T-helper 2 cell (primary cell): ENCODE measurements at regions not wholly inside any gene's neighbourhood (a gene's known extent, or its start where the extent isn't known, plus 50 kb on each side); places are given as distances from the start of the nearest gene placed in this dataset.
"Not testable (repeated sequence)": the region's sequence is repeated elsewhere in the genome, so short reads cannot be mapped to it uniquely, and the experiment has no call there.

ENCODE experiments used
- DNase-seq, 5 experiments: peaks; one replicate each; pipeline versions ENCODE4 v3.0.0 to v3.0.0-alpha.2; 2012 to 2022

DNA sequence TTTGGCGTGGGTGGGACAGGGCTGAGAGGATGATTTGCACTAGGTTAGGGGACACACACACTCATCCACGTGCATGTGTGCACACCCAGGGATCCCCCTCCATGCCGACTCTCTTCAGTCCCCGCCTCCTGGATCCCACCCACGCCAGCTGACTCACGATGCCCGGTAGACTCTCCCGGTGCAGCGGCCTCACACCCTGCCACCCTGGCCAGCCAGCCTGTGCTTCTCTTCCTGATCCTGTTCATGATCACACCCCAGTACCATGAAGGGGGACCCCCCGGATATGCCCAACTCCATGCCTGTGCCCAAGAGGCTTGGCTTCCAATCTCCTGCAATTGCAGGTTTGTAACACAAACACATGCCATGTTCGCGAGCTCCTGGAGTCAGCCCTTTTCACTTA is 157.8 kb upstream of the HDAC4 start:
- DNase-seq, result no peak

DNA sequence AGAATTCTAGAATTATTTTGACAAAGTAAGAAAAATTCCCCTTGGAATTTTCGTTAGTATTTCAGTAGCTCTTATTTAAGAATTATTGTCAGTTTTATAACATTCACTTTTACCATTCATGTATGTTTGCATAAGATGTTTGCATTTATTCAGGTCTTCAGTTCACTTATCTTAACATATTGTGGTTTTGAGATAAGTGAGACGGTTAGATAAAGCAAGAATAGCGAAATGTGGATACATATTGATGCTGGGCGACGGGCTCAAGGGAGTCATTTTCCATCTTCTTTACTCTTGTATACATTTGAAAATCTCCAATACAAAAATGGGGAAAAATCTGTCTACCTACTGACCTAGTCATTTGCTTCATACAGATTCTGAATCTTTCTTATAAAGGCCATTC is 156.7 kb upstream of the HDAC4 start:
- peak in 1 of 5 experiments; percentile 19 for DNase-seq

DNA sequence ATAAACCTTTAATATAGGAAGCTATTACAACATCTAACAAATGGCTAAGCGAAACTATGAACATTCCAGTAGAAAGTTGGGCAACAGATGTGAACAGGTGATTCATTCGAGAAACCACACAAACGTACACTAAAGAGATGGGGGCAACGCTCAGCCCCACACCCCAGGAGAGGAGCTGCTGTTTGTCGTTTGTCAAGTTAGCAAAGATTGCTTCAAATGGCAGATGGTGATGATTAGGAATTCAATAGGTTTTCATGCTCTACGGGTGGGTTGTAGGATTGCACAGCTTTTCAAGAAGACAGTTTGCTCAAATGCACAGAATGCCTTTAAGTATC is 154.7 kb upstream of the HDAC4 start:
- DNase-seq, result no peak

DNA sequence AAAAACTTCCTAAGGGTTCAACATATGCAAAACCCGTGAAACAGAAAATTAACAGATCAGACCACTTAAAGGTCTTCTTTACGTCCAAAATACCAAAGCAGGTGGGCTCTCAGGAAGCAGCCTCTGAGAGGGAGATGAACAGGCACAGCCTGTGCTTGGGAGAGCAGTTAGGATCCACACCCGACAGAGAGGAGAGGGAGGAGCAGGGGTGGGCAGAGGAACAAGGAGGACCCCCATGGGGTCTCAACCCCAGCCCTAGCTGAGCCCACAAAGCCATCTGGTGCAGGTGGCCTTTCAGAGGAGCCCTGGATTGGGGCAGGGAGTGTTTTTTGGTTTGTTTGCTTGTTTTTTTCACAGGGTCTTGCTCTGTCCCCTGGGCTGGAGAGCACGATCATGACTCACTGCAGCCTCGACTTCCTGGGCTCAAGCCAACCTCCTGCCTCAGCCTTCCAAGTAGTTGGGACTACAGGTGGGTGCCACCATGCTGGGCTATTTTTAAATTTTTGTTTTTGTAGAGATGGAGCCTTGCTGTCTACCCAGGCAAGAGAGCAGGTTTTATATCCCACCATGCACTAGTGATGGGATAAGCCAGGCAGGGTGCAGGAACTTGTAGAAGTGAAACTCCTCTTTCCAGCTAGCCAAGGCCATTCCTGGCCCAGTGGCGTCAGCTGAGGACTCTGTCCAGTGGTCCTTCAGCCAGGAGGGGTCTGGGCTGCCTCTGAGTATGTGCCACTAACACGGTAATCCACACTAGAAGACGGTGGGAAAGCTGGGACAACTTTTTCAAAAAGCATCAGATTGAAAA is 154.1 kb upstream of the HDAC4 start:
- DNase-seq, result no peak

DNA sequence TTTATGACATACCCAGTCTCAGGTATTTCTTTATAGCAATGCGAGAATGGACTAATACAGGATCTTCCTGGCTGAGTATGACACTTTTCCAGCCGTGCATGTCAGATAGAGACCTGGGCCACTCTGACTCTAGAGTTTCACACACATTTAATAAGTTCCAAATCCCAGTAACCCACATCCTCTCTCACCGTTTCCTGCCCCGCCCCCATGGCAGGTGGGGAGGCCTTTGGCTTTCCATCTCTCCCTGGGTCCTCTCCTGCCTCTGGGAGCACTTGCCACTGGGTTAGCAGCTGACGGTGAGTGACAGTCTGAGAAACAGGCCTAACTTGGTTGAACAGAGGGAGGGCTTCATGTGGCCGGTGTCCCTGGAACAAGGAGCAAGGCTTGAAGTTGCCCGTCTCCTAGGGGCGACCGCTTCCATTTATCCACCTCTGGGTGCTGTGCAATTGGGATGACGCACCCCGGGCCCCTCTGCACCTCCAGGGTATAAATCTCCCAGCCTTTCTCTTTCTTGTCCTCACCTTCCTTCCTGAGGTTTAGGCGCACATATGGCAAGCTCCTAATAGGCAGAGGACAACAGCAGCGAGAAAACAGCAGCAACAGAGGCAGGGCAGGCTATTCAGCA is 152.7 kb upstream of the HDAC4 start:
- DNase-seq, result no peak

DNA sequence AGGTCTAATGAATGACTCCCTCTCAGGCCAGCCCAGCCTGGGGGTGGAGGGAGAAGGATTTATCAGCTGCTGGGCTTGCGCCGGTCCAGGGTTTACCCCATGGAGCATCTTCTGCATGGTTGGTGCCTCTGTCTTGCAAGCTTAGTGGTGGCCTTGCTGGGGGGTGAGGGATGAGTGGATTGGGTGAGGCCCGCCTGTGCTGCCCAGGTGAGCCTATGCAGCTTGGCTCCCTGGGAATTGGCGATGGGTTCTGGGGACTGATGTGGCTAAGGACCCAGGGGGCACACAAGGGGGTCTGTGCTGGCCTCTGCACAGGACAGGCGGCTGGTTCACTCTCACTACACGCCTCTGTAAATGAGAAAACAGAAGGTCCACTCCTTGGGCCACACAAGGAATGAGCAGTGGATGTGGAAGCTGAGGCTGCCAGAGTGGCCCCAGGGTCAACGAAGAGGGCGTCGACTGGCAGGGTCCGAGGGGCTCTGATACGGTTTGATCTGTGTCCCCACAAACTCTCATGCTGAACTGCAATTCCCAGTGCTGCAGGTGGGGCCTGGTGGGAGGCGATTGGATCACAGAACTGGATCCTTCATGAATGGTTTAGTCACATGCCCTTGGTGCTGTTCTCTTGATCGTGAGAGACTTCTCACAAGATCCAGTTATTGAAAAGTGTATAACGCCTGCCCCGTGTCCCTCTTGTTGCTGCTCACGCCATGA is 151.6 kb upstream of the HDAC4 start:
- no peak for DNase-seq

DNA sequence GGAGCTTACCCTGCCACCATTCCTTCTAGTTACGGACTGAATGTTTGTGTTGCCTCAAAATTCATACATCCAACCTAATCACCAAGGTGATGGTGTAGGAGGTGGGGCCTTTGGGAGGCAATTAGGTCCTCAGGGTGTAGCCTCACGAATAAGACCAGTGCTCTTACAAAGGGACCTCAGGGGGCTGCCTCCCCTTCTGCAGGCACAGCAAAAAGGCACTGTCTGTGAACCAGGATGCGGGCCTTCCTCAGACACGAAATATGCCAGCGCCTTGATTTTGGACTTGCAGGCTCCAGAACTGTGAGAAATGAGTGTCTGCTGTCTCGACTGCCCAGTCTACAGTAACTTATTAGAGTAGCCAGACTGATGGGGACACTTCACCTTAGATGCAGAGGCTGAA is 150.4 kb upstream of the HDAC4 start:
- DNase-seq, result no peak

DNA sequence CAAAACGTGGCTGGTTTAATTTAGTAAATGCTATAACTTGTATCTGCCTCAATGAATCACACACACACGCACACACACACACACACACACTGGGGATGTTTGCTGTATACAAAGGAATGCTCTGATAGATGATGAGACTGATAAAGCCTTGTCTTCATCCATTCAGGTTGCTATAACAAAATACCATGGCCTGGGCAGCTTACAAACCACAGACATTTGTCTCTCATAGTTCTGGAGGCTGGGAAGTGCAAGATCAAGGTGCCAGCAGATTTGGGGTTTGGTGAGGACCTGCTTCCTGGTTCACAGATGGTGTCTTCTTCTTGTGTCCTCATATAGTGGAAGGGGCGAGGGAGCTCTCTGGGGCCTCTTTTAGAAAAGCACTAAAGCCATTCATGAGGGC is 149.5 kb upstream of the HDAC4 start:
- DNase-seq, result no peak

DNA sequence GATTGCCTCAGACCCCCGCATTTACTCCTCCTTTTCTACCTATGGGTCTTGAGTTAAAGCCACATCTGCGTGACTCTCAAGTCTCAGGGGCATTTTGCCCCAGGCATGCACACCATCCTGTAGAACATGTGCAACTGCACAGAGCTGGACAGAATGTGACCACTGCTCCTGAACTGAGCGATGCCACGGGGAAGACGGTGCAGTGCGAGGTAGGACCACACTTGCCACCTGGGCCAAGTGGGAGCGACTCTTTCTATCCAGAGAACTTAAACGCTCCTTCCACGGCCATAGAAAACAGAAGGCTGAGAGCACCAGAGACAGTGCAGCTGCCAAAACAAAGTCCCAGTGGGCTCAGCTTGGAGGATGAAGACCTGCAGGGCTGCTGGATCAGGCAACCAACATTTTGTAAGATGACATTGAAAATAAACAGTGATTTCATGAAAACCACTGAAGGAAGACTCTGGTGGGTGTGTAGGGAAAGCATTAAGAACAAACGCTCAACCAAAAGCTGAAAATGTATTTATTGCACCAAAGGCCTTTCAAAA is 149.0 kb upstream of the HDAC4 start:
- DNase-seq, result no peak

DNA sequence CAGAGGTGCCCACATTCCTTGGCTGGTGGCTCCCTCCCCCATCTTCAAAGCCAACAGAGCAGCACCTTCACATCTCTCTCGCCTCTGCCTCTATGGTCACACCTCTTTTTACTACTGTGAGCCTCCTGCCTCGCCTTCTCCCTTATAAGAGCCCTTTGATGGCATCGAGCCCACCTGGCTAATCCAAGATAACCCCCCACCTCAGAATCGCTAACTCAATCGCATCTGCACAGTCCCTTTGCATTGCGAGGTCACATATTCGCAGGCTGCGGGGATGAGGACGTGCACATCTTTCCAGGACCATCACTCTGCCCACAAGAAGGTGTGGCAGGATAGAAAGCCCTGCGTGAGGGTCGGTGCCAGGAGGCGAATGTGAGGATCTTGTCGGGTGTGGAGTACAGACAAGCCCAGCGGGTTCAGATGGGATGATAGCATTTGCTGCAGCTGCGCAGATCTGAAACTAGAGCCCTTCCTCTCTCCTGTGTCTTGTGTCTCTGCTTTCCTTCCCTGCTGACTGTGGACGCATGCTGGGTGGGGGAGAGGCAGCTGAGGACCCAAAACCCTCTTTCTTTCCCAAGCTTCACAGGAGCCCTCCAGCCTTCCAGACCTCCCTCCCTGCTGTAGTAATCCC is 148.3 kb upstream of the HDAC4 start:
- no peak for DNase-seq

DNA sequence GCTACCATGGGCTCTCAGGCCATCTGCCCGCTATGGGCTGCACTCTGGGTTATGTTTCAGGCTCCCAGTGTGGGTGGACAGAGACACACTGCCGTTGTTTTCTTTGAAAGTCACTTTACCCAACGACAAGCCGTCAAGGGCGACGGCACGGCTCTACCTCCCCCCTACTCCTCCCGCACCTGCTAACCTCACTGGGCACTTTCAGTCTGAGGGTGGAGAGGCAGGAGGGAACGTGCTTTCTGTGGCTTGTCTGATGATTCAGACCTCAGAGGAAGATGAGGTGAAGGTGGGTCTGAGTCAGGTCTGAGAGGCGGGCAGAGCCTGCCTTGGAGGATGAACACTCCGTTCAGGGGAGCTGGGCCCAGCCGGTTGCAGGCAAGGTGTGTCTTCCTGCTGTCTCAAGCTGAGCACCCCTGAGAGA is 147.6 kb upstream of the HDAC4 start:
- peak in 3 of 5 experiments; percentile 53 to 84 (median 61) for DNase-seq

DNA sequence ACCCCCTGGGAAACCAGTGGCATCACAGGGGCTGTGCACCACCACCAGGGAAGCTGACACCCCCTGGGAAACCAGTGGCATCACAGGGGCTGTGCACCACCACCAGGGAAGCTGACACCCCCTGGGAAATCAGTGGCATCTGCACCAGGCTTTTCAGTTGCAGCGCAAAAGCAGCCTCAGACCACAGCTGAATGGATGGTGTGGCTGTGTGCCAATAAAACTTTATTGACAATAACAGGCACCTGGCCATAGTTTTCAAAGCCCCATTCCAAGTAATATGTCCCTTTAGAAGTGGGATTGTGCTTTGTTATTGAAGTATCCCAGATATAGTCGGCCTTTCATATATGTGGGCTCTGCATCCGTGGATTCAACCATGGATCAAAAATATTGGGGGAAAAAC is 146.3 kb upstream of the HDAC4 start:
- not testable (repeated sequence) for DNase-seq

DNA sequence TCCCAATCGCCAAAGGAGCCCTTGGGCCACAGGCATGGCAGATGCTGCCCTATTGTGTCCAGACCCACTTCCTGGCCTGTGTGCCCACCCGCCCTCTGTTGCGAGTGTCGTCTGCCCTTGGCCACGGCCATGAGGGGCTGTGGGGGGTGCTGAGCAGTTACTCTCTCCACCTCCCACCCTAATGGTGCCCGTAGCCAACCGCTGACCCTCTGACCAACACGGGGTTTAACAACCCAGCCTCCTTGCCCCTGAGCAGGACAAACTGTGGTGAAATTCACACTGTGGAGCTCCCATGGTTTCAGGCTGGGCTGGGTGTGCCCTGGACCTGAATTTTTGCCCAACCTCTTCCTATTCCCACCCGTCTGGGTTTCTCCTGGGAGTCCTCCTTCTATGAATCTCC is 145.7 kb upstream of the HDAC4 start:
- no peak for DNase-seq

DNA sequence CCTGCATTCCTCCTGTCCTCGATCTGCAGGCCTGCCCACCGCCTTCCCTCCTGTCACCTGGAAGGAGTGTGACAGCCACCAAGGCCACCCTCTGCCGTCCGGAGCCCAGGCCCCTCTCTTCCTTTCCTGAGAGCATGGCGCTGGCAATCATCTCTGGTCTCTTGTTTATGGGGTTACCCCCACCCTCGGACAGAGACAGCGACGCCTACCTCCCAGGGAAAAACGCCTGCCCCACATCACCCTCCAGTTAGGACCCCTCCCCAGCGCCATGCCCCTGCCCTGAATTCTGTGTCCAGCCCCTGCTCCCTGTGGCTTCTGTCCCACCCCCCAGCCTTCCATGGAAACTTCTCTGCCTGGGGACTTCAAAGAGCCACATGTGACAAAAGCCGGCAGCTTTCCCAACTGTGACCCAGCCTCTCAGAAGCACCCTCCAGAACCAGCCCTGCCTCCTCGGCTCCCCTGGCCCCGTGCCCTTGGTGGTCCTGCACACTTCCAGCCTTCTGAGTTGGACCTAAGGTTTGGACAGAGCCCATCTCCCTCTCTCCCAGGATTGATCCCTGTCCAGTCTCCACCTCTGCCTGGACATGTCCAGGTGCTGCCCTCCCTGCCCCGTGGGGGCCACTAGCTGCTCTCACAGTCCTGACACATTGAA is 145.0 kb upstream of the HDAC4 start:
- DNase-seq, result no peak

DNA sequence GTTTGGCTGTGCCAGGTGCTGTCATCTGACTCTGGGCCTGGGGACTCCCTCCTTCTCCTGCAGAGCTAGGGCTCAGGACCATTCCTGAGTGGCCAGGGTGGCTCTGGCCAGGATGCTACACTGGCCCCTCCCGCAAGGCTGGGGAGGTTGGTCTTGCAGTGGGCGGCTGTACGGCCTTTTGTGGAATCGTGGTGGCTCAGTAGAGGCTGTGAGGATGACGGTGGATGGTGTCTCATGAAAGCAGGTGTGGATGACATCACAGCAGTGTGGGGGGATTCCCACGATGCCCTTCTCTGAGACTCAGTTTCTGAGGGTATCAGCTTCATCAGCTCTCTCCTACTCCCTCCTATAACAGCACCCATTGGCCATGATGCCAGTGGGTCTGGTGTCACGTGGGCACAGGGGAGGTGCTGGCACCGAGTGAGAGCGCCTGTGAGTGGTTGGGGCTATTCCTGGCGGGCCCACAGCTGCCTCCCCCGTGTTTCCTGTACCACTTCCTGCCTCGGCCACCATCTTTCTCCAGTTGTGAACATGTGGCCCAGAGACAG is 144.2 kb upstream of the HDAC4 start:
- peak in 3 of 5 experiments; percentile 9 to 81 (median 60) for DNase-seq

DNA sequence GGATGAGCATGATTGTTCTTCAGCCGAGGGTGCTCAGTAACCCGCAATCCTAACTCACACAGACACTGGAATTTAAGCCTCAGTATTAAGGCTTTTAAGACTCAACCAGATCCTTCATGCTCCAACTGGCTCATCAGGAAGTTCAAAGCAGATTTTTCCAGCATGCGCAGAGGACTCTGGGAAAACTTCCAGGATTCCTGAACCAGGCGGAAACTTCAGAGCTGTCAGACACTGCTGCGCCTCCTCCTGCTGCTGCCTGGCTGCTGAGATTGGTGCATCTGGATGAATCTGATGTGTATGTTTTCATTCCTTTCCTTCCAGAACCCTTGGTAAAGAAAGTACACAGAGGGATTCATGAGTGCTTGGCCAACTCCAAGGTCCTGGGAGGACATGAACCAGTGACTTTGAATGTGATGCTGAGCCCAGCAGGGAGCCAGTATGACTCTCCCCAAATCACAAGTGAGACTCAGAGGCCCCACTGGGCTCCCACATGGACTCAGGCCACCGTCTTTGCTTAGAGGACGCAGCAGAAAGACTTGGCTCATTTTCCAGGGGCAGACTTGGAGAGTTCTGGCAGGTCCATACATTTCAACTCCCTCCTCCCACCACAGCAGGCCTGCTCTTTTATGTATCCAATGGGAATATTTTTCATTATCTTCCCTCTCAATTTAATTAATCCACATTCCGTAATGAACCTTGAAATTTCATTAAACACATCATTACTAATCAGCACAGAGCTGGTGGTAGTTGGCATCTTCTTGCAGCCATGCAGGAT is 143.5 kb upstream of the HDAC4 start:
- DNase-seq, result no peak

DNA sequence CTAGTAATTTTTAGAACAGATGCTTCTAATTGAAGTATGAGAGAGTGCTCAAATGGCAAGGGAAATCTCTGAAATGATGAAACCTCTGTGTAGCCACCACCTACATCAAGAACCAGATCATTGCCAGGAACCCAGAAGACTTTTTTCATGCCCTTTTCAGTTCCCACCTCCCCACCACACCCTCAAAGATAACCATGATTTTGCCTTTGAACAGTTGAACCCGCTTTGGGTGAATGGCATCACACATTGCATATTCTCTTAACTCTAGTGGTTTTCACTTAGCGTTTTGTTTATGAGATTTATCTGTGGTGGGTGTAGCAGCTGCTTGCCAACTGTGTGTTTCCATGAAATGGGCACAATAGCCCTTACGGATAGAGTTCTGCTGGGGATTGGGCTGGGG is 142.9 kb upstream of the HDAC4 start:
- DNase-seq, result peak in 1 of 5 experiments; percentile 43

DNA sequence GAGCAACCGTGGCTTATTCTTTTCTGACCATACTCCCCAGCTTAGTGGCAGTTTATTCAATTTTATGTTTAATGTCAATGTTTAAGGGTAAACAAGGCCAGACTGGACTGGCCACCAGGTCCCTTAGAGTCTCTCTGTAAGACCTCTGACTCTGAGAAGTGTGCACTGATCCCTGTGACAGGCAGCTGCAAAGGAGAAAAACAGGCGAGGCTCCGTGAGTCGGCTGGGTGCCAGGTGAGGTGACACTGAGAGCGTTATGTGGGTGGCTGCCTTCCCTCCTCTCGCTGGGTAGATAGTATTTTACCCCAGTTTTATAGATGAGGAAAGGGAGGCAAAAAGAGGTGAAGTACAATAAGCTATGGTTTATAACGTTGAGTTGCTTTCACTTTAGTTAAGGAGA is 139.4 kb upstream of the HDAC4 start:
- DNase-seq, result no peak

DNA sequence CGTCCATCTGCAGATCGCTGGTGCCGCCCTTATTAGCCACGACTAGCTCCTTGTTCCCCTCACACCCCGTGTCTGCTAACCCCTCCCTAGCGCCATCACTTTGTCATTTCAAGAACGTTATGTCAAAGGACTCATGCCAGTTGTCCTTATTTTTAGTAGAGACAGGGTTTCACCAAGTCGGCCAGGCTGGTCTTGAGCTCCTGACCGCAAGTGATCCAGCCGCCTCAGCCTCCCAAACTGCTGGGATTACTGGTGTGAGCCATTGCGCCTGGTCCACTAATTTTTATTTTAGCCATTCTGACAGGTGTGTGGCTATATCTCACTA is 138.9 kb upstream of the HDAC4 start:
- no peak for DNase-seq

DNA sequence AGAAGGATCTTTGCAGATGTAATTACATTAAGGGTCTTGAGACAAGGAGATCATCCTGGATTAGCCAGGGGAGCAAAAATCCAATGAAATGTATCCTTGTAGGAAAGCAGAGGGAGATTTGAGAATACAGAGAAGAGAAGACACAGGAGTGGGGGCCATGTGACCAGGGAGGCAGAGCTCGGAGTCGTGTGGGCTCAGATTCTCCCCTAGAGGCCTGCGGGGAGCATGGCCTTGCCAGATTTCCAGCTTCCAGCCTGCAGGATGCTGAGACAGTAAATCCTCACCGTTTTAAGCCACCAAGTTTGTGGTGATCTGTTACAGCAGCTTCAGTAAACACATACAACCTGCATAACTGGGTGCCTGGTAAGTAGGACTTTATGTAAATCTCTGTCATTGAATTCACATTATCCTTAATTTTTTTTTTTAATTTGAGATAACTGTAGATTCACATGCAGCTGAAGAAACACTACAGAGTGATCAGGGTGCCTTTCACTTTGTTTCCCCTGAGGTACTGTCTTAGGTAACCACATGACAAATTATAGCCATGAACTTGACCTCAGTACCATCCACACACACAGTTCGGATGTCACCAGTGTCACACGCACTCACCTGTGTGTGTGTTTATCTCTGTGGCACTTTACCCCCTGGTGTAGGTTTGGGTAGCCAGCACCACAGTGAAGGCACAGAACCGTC is 138.4 kb upstream of the HDAC4 start:
- DNase-seq, result no peak
